DND-41 (cell line): ENCODE measurements at regions not wholly inside any gene's neighbourhood (a gene's known extent, or its start where the extent isn't known, plus 50 kb on each side); places are given as distances from the start of the nearest gene placed in this dataset.

Source experiments
- ATAC-seq: fragments of 200-7000 bp; cut with Tn5 transposase; 3 replicates; pipeline ENCODE4 v1.9.1; 2021; ENCODE audit warnings: low read depth; ENCODE audit not compliant: insufficient read depth
- DNase-seq: peaks from one replicate; pipeline ENCODE4 v3.0.0-alpha.2; 2020
- H2AFZ ChIP-seq: 2 replicates; pipeline ENCODE4 v1.6.0; 2012; ENCODE audit warnings: low read depth, low read length
- H3K27ac ChIP-seq: 2 replicates; pipeline ENCODE4 v1.5.1; 2012; ENCODE audit warnings: low read length, inconsistent platforms
- H3K27me3 ChIP-seq: fragments of 200-600 bp; sonication (generic); 2 replicates; pipeline ENCODE4 v1.6.0; 2012; ENCODE audit warnings: low read length, mild to moderate bottlenecking, inconsistent platforms; ENCODE audit not compliant: insufficient read depth, poor library complexity
- H3K36me3 ChIP-seq: 2 replicates; pipeline ENCODE4 v1.5.1; 2012; ENCODE audit warnings: low read length, inconsistent platforms; ENCODE audit not compliant: insufficient read depth
- H3K4me1 ChIP-seq: 2 replicates; pipeline ENCODE4 v1.5.1; 2012; ENCODE audit warnings: mild to moderate bottlenecking, low read length; ENCODE audit not compliant: insufficient read depth
- H3K4me2 ChIP-seq: 2 replicates; pipeline ENCODE4 v1.6.0; 2012; ENCODE audit warnings: mild to moderate bottlenecking, moderate library complexity, low read length, inconsistent platforms; ENCODE audit not compliant: insufficient read depth
- H3K4me3 ChIP-seq, 2 experiments: fragments of 200-600 bp in 1 of 2; shearing (Covaris generic) in 1 of 2; 2 replicates each; pipeline ENCODE4 v1.5.1; 2012 to 2016; ENCODE audit warnings: inconsistent platforms in 2 of 2, low read length in 2 of 2, mild to moderate bottlenecking in 2 of 2, low read depth in 1 of 2, moderate library complexity in 1 of 2
- H3K79me2 ChIP-seq: 2 replicates; pipeline ENCODE4 v1.6.0; 2012; ENCODE audit warnings: low read length, inconsistent platforms; ENCODE audit not compliant: insufficient read depth
- H3K9ac ChIP-seq: 2 replicates; pipeline ENCODE4 v1.6.0; 2012; ENCODE audit warnings: low read depth, mild to moderate bottlenecking, inconsistent platforms, low read length, moderate library complexity
- H3K9me3 ChIP-seq: 2 replicates; pipeline ENCODE4 v1.5.1; 2012; ENCODE audit warnings: low read length, moderate library complexity, mild to moderate bottlenecking, inconsistent platforms; ENCODE audit not compliant: insufficient read depth, severe bottlenecking
- H4K20me1 ChIP-seq: 2 replicates; pipeline ENCODE4 v1.6.0; 2012; ENCODE audit warnings: low read length; ENCODE audit not compliant: insufficient read depth
- CTCF ChIP-seq: IDR thresholded peaks from 2 replicates; pipeline ENCODE4 v1.5.1; 2012; ENCODE audit warnings: borderline replicate concordance, low read length, moderate library complexity, mild to moderate bottlenecking; ENCODE audit not compliant: poor library complexity, severe bottlenecking; ENCODE audit errors: extremely low read depth
- EZH2 ChIP-seq: IDR thresholded peaks from 3 replicates; pipeline ENCODE4 v1.6.1; 2012; ENCODE audit warnings: borderline replicate concordance, low read depth, mild to moderate bottlenecking, moderate library complexity, low read length, inconsistent platforms; ENCODE audit not compliant: severe bottlenecking

- H3K27me3 ChIP-seq = no peaks in the 10 kb centered on the region
- no peak overlapping the region for H3K4me2 ChIP-seq
- no peaks in the 10 kb centered on the region for H3K36me3 ChIP-seq
- H4K20me1 ChIP-seq = no peaks in the 10 kb centered on the region
- H3K4me3 ChIP-seq = no peak overlapping the region
- H3K79me2 ChIP-seq = no peaks in the 10 kb centered on the region
- H3K9me3 ChIP-seq = no peaks in the 10 kb centered on the region
- ATAC-seq (no peak), DNase-seq (no peak)
- no peak overlapping the region for H3K27ac ChIP-seq
- no peak for TF ChIP-seq EZH2
- TF ChIP-seq CTCF = no peak
- no peaks in the 10 kb centered on the region for H3K4me1 ChIP-seq
- H2AFZ ChIP-seq = no peak overlapping the region
- H3K9ac ChIP-seq = no peak overlapping the region
Observed at GRCh38 chr7:81013083-81013817, 94.4 kb upstream of the SEMA3C start.

- Histone ChIP-seq H3K9ac (no peak overlapping the region), H3K79me2 (no peaks in the 10 kb centered on the region), H3K36me3 (no peaks in the 10 kb centered on the region), H2AFZ (no peak overlapping the region), H3K4me3 (no peak overlapping the region), H3K9me3 (no peaks in the 10 kb centered on the region), H3K4me1 (no peaks in the 10 kb centered on the region), H3K4me2 (no peak overlapping the region), H4K20me1 (no peaks in the 10 kb centered on the region), H3K27ac (no peak overlapping the region), H3K27me3 (no peaks in the 10 kb centered on the region)
- DNase-seq = no peak
- no peak for TF ChIP-seq EZH2
- TF ChIP-seq CTCF = no peak
- ATAC-seq = no peak
Observed at GRCh38 chr7:81008901-81009300, 90.0 kb upstream of the SEMA3C start.

GRCh38 chr7:81007051-81007450 lies 88.2 kb upstream of the SEMA3C start:
- H3K27ac ChIP-seq = no peak overlapping the region
- no peak overlapping the region for H3K4me3 ChIP-seq
- DNase-seq (no peak), ATAC-seq (no peak)
- no peaks in the 10 kb centered on the region for H3K79me2 ChIP-seq
- H3K9ac ChIP-seq = no peak overlapping the region
- H3K27me3 ChIP-seq = no peaks in the 10 kb centered on the region
- TF ChIP-seq EZH2 = no peak
- no peaks in the 10 kb centered on the region for H3K36me3 ChIP-seq
- no peaks in the 10 kb centered on the region for H3K4me1 ChIP-seq
- no peaks in the 10 kb centered on the region for H3K9me3 ChIP-seq
- H4K20me1 ChIP-seq = no peaks in the 10 kb centered on the region
- no peak overlapping the region for H3K4me2 ChIP-seq
- no peak overlapping the region for H2AFZ ChIP-seq

- Histone ChIP-seq H3K9me3 (no peaks in the 10 kb centered on the region), H2AFZ (no peak overlapping the region), H3K4me2 (no peak overlapping the region), H3K27ac (no peak overlapping the region), H3K9ac (no peak overlapping the region), H4K20me1 (no peaks in the 10 kb centered on the region), H3K4me1 (no peaks in the 10 kb centered on the region), H3K36me3 (no peaks in the 10 kb centered on the region), H3K79me2 (no peaks in the 10 kb centered on the region), H3K4me3 (no peak overlapping the region), H3K27me3 (no peaks in the 10 kb centered on the region)
- TF ChIP-seq EZH2 = no peak
- TF ChIP-seq CTCF = no peak
- ATAC-seq (no peak), DNase-seq (no peak)
Observed at GRCh38 chr7:81005254-81005653, 86.4 kb upstream of the SEMA3C start.
